Stomach smooth muscle (tissue), 2 donors: ENCODE measurements at regions not wholly inside any gene's neighbourhood (a gene's known extent, or its start where the extent isn't known, plus 50 kb on each side); places are given as distances from the start of the nearest gene placed in this dataset.

Source experiments
- H3K27ac ChIP-seq: one replicate; pipeline ENCODE4 v1.7.0; 2013; ENCODE audit warnings: mild to moderate bottlenecking, low read length, inconsistent platforms
- H3K27me3 ChIP-seq, 2 donors: one replicate each; pipeline ENCODE4 v1.7.0; 2013; ENCODE audit warnings: low read length in 2 of 2; ENCODE audit not compliant: insufficient read depth in 2 of 2, control insufficient read depth in 1 of 2
- H3K36me3 ChIP-seq, 2 donors: one replicate each; pipeline ENCODE4 v1.7.0; 2013; ENCODE audit warnings: low read length in 2 of 2; ENCODE audit not compliant: control insufficient read depth in 2 of 2, insufficient read depth in 2 of 2
- H3K4me1 ChIP-seq: one replicate; pipeline ENCODE4 v1.7.0; 2013; ENCODE audit warnings: low read length; ENCODE audit not compliant: control insufficient read depth, insufficient read depth
- H3K4me3 ChIP-seq, 2 donors: one replicate each; pipeline ENCODE4 v1.7.0; 2013; ENCODE audit warnings: low read length in 2 of 2
- H3K9ac ChIP-seq, 2 donors: one replicate each; pipeline ENCODE4 v1.7.0; 2013; ENCODE audit warnings: low read length in 2 of 2, mild to moderate bottlenecking in 1 of 2
- H3K9me3 ChIP-seq, 2 donors: one replicate each; pipeline ENCODE4 v1.7.0; 2013; ENCODE audit warnings: low read length in 2 of 2; ENCODE audit not compliant: control insufficient read depth in 2 of 2
- donor health status: healthy.
- donor health status: Pancreatic carcinoma.

- H3K27ac ChIP-seq, result no peak overlapping the region
- no peaks in the 10 kb centered on the region for H3K4me1 ChIP-seq
- no peaks in the 10 kb centered on the region for H3K9me3 ChIP-seq
- H3K9ac ChIP-seq, result no peak overlapping the region
- no peak overlapping the region for H3K4me3 ChIP-seq
- no peaks in the 10 kb centered on the region for H3K27me3 ChIP-seq
- no peaks in the 10 kb centered on the region for H3K36me3 ChIP-seq
Measured at GRCh38 chr11:13091373-13091772, 82.3 kb downstream of the RASSF10 start.

- no peaks in the 10 kb centered on the region for H3K27me3 ChIP-seq
- no peaks in the 10 kb centered on the region for H3K4me1 ChIP-seq
- no peaks in the 10 kb centered on the region for H3K36me3 ChIP-seq
- H3K4me3 ChIP-seq, result no peak overlapping the region
- H3K9me3 ChIP-seq, result no peaks in the 10 kb centered on the region
- no peak overlapping the region for H3K27ac ChIP-seq
- no peak overlapping the region for H3K9ac ChIP-seq
Measured at GRCh38 chr11:13091804-13092203, 82.7 kb downstream of the RASSF10 start.

GRCh38 chr11:13094930-13095687, 86.0 kb downstream of the RASSF10 start:
- H3K9me3 ChIP-seq, result no peaks in the 10 kb centered on the region
- H3K4me1 ChIP-seq, result no peaks in the 10 kb centered on the region
- H3K27ac ChIP-seq, result no peak overlapping the region
- no peaks in the 10 kb centered on the region for H3K36me3 ChIP-seq
- H3K9ac ChIP-seq, result no peak overlapping the region
- H3K27me3 ChIP-seq, result no peaks in the 10 kb centered on the region
- H3K4me3 ChIP-seq, result no peak overlapping the region

- Histone ChIP-seq H3K9ac (no peak overlapping the region), H3K27ac (no peak overlapping the region), H3K4me3 (no peak overlapping the region), H3K9me3 (no peaks in the 10 kb centered on the region), H3K27me3 (no peaks in the 10 kb centered on the region), H3K36me3 (no peaks in the 10 kb centered on the region), H3K4me1 (no peaks in the 10 kb centered on the region)
Measured at GRCh38 chr11:13098063-13098462, 88.9 kb downstream of the RASSF10 start.

- H3K4me1 ChIP-seq, result no peaks in the 10 kb centered on the region
- H3K9ac ChIP-seq, result no peak overlapping the region
- no peaks in the 10 kb centered on the region for H3K9me3 ChIP-seq
- H3K27me3 ChIP-seq, result no peaks in the 10 kb centered on the region
- H3K4me3 ChIP-seq, result no peak overlapping the region
- no peaks in the 10 kb centered on the region for H3K36me3 ChIP-seq
- H3K27ac ChIP-seq, result no peak overlapping the region
Measured at GRCh38 chr11:13098616-13099289, 89.6 kb downstream of the RASSF10 start.

GRCh38 chr11:13101644-13102512, 92.8 kb downstream of the RASSF10 start:
- no peaks in the 10 kb centered on the region for H3K4me1 ChIP-seq
- H3K9ac ChIP-seq, result no peak overlapping the region
- no peak overlapping the region for H3K4me3 ChIP-seq
- no peaks in the 10 kb centered on the region for H3K9me3 ChIP-seq
- no peak overlapping the region for H3K27ac ChIP-seq
- no peaks in the 10 kb centered on the region for H3K27me3 ChIP-seq
- H3K36me3 ChIP-seq, result no peaks in the 10 kb centered on the region

GRCh38 chr11:13102513-13102840, 93.4 kb downstream of the RASSF10 start:
- Histone ChIP-seq H3K27ac (no peak overlapping the region), H3K9ac (no peak overlapping the region)

GRCh38 chr11:13102865-13103539, 93.9 kb downstream of the RASSF10 start:
- Histone ChIP-seq H3K27ac (no peak overlapping the region), H3K4me3 (no peak overlapping the region), H3K36me3 (no peaks in the 10 kb centered on the region), H3K9me3 (no peaks in the 10 kb centered on the region), H3K4me1 (no peaks in the 10 kb centered on the region), H3K9ac (no peak overlapping the region), H3K27me3 (no peaks in the 10 kb centered on the region)

More at GRCh38 chr11:13102513-13102840, 93.4 kb downstream of the RASSF10 start:
- Histone ChIP-seq H3K9me3 (no peaks in the 10 kb centered on the region), H3K27me3 (no peaks in the 10 kb centered on the region), H3K4me3 (no peak overlapping the region), H3K36me3 (no peaks in the 10 kb centered on the region), H3K4me1 (no peaks in the 10 kb centered on the region)

GRCh38 chr11:13103962-13104554, 94.9 kb downstream of the RASSF10 start:
- H3K4me1 ChIP-seq, result no peaks in the 10 kb centered on the region
- H3K9me3 ChIP-seq, result no peaks in the 10 kb centered on the region
- H3K4me3 ChIP-seq, result no peak overlapping the region
- no peak overlapping the region for H3K9ac ChIP-seq
- H3K27me3 ChIP-seq, result no peaks in the 10 kb centered on the region
- no peaks in the 10 kb centered on the region for H3K36me3 ChIP-seq
- H3K27ac ChIP-seq, result no peak overlapping the region

GRCh38 chr11:13104619-13105236, 95.6 kb downstream of the RASSF10 start:
- no peak overlapping the region for H3K4me3 ChIP-seq
- no peak overlapping the region for H3K9ac ChIP-seq
- H3K36me3 ChIP-seq, result no peaks in the 10 kb centered on the region
- no peaks in the 10 kb centered on the region for H3K27me3 ChIP-seq
- H3K9me3 ChIP-seq, result no peaks in the 10 kb centered on the region
- H3K4me1 ChIP-seq, result no peaks in the 10 kb centered on the region
- no peak overlapping the region for H3K27ac ChIP-seq
